ENCODE measurements at regions not wholly inside any gene's neighbourhood (a gene's known extent, or its start where the extent isn't known, plus 50 kb on each side); places are given as distances from the start of the nearest gene placed in this dataset.
A peak's percentile ranks its signal among the peaks of the same experiment; 100 is the strongest.

DNA sequence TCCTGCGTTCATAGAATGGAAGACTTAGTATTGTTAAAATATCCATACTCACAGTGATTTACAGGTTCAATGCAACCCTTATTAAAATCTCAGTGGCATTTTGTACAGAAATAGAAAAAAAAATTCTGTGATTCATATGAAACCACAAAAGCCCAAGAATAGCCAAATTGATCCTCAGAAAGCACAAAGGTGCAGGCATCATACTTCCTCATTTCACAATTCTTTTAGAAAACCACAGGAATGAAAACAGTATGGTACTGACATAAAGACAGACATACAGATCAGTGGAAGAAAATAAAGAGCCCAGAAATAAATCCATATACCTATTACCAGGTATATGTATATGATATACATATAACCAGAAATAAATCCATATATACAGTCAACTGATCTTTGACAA lies 86.8 kb upstream of the MEGF10 start:
- DNase-seq (no peak), ATAC-seq (no peak)
- intact Hi-C loops (cut with DNase I, micrococcal nuclease) = no loop called here
- Histone ChIP-seq H3K9me3 (no peaks in the 10 kb centered on the region), H3K36me3 (ENCODE audit: low read depth) (no peaks in the 10 kb centered on the region), H3K4me3 (no peak overlapping the region), H3K4me1 (ENCODE audit: low read depth) (no peaks in the 10 kb centered on the region)
- TF ChIP-seq, protein P1, sequence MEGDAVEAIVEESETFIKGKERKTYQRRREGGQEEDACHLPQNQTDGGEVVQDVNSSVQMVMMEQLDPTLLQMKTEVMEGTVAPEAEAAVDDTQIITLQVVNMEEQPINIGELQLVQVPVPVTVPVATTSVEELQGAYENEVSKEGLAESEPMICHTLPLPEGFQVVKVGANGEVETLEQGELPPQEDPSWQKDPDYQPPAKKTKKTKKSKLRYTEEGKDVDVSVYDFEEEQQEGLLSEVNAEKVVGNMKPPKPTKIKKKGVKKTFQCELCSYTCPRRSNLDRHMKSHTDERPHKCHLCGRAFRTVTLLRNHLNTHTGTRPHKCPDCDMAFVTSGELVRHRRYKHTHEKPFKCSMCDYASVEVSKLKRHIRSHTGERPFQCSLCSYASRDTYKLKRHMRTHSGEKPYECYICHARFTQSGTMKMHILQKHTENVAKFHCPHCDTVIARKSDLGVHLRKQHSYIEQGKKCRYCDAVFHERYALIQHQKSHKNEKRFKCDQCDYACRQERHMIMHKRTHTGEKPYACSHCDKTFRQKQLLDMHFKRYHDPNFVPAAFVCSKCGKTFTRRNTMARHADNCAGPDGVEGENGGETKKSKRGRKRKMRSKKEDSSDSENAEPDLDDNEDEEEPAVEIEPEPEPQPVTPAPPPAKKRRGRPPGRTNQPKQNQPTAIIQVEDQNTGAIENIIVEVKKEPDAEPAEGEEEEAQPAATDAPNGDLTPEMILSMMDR (IDR thresholded peaks at IDR 0.05) = no peak

GRCh38 chr5:127205147-127205546 lies 85.4 kb upstream of the MEGF10 start:
- ATAC-seq (no peak), DNase-seq (no peak)
- Histone ChIP-seq H3K4me3 (no peak overlapping the region), H3K36me3 (ENCODE audit: low read depth) (no peaks in the 10 kb centered on the region), H3K9me3 (no peaks in the 10 kb centered on the region), H3K4me1 (ENCODE audit: low read depth) (no peaks in the 10 kb centered on the region)
- intact Hi-C loops (cut with DNase I, micrococcal nuclease) = no loop called here
- TF ChIP-seq, protein P1 (IDR thresholded peaks at IDR 0.05) = no peak

- peak; percentile 49 for ATAC-seq
- H3K4me3 ChIP-seq = no peak overlapping the region
- no peaks in the 10 kb centered on the region for H3K4me1 ChIP-seq (ENCODE audit: low read depth)
- H3K36me3 ChIP-seq (ENCODE audit: low read depth) = no peaks in the 10 kb centered on the region
- H3K9me3 ChIP-seq = no peaks in the 10 kb centered on the region
- intact Hi-C loops (cut with DNase I, micrococcal nuclease) = no loop called here
- TF ChIP-seq, protein P1 (IDR thresholded peaks at IDR 0.05) = no peak
- no peak for DNase-seq
Measured at GRCh38 chr5:127206320-127207113, 84.1 kb upstream of the MEGF10 start.

DNA sequence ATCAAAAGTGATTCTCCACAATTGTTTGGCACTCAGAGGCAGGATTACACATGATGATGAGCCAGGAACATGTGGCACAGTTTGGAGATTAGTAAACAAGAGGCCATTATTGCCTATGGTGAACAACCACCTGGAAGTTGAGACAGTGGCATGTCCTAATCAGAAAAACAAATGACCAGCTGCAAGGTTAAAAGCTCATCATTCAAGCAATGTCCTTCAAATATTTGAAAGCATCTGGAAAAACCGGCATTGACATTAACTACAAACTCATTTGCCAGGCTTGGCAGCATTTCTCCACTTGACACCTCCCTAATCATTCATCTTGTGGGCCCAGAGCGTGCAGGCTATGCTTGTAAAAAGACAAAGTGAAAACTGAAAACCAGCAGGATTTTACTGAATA lies 80.6 kb upstream of the MEGF10 start:
- Histone ChIP-seq H3K4me1 (ENCODE audit: low read depth) (no peaks in the 10 kb centered on the region), H3K9me3 (no peaks in the 10 kb centered on the region), H3K4me3 (no peak overlapping the region), H3K36me3 (ENCODE audit: low read depth) (no peaks in the 10 kb centered on the region)
- intact Hi-C loops (cut with DNase I, micrococcal nuclease) = no loop called here
- DNase-seq (no peak), ATAC-seq (no peak)
- TF ChIP-seq, protein P1 (IDR thresholded peaks at IDR 0.05) = no peak

DNA sequence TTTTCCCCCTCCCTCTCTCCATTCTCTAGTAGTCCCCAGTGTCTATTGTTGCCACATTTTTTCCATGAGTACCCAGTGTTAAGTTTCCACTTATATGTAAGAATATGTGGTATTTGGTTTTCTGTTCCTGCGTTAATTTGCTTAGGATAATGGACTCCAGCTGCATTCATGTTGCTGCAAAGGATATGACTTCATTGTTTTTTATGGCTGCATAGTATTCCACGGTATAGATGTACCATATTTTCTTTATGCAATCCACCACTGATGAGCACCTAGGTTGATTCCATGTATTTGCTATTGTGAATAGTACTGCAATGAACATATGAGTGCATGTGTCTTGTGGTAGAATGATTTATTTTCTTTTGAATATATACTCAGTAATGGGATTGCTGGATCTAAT lies 77.4 kb upstream of the MEGF10 start:
- H3K9me3 ChIP-seq = no peaks in the 10 kb centered on the region
- TF ChIP-seq, protein P1 (IDR thresholded peaks at IDR 0.05) = no peak
- no peak for ATAC-seq
- intact Hi-C loops (cut with DNase I, micrococcal nuclease) = no loop called here
- H3K36me3 ChIP-seq (ENCODE audit: low read depth) = no peaks in the 10 kb centered on the region
- no peak overlapping the region for H3K4me3 ChIP-seq
- H3K4me1 ChIP-seq (ENCODE audit: low read depth) = no peaks in the 10 kb centered on the region
- DNase-seq = no peak
